ENCODE measurements at regions not wholly inside any gene's neighbourhood (a gene's known extent, or its start where the extent isn't known, plus 50 kb on each side); places are given as distances from the start of the nearest gene placed in this dataset.

DNA sequence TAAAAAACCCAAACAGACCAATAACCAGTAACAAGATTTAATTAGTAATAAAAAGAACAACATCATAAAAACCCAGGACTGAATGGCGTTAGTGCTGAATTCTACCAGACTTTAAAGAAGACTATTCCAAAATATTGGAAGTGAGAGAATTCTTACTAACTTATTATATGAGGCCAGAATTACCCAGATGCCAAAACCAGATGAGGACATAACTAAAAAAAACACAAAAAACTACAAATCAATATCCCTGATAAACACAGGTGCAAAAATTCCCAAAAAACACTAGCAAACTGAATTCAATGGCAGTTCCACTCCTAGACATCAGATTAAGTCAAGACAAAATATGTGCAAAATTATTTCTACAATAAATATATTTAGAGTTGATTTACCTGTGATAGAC, 400.1 kb upstream of the PABPC4L start:
- Histone ChIP-seq H3K27ac (ENCODE audit: low read depth) (no peak overlapping the region), H3K4me3 (no peak overlapping the region), H3K27me3 (ENCODE audit: insufficient read depth) (no peaks in the 10 kb centered on the region), H3K4me1 (ENCODE audit: insufficient read depth) (no peaks in the 10 kb centered on the region), H3K79me2 (replicated peaks; ENCODE audit: insufficient read depth) (no peaks in the 10 kb centered on the region), H2AFZ (no peak overlapping the region), H4K20me1 (replicated peaks; ENCODE audit: insufficient read depth) (no peaks in the 10 kb centered on the region), H3K9me2 (ENCODE audit: insufficient read depth) (peaks cover 7% of the 10 kb centered on the region; the same call in 1 of the 2 replicates), H3K4me2 (no peak overlapping the region), H3F3A (replicated peaks; ENCODE audit: low read depth) (no peaks in the 10 kb centered on the region), H3K36me3 (ENCODE audit: insufficient read depth) (no peaks in the 10 kb centered on the region)
- no peak overlapping the region for H3K4me3 Mint-ChIP-seq
- H3K36me3 Mint-ChIP-seq (ENCODE audit: low read depth), result peaks cover 7% of the 10 kb centered on the region; the same call in 2 of the 3 replicates
- no peak for TF ChIP-seq CREB1 (CRISPR knock-in tag; IDR thresholded peaks at IDR 0.05; ENCODE audit: low read depth)
- no peak for TF ChIP-seq JUNB (IDR thresholded peaks at IDR 0.05; ENCODE audit: unreplicated experiment)
- no peak for TF ChIP-seq ZNF462 (CRISPR knock-in tag; IDR thresholded peaks at IDR 0.05)
- TF ChIP-seq, protein P1, sequence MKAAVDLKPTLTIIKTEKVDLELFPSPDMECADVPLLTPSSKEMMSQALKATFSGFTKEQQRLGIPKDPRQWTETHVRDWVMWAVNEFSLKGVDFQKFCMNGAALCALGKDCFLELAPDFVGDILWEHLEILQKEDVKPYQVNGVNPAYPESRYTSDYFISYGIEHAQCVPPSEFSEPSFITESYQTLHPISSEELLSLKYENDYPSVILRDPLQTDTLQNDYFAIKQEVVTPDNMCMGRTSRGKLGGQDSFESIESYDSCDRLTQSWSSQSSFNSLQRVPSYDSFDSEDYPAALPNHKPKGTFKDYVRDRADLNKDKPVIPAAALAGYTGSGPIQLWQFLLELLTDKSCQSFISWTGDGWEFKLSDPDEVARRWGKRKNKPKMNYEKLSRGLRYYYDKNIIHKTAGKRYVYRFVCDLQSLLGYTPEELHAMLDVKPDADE (IDR thresholded peaks at IDR 0.05), result no peak
- no peak for TF ChIP-seq NANOG (IDR thresholded peaks at IDR 0.05; ENCODE audit: borderline replicate concordance)
- no peak for TF ChIP-seq POLR2AphosphoS5 (IDR thresholded peaks at IDR 0.05; ENCODE audit: low read depth)
- TF ChIP-seq REST (IDR thresholded peaks at IDR 0.05; ENCODE audit: unreplicated experiment), result no peak
- no peak for TF ChIP-seq STAT1 (IDR thresholded peaks at IDR 0.05; ENCODE audit: unreplicated experiment)
- TF ChIP-seq EZH2 (IDR thresholded peaks at IDR 0.05; ENCODE audit: low read depth, unreplicated experiment), result no peak
- no peak for TF ChIP-seq ZNF331 (CRISPR knock-in tag; IDR thresholded peaks at IDR 0.05; ENCODE audit: low read depth)
- TF ChIP-seq CTCF (conservative IDR thresholded peaks at IDR 0.05; ENCODE audit: low read depth in 2 of 2), result no peak
- TF ChIP-seq ZNF114 (CRISPR knock-in tag; IDR thresholded peaks at IDR 0.05), result no peak
- no peak for TF ChIP-seq EZH2phosphoT487 (IDR thresholded peaks at IDR 0.05; ENCODE audit: unreplicated experiment)
- no peak for ATAC-seq
- H3K27ac Mint-ChIP-seq, result no peak overlapping the region
- H3K4me1 Mint-ChIP-seq, result no peaks in the 10 kb centered on the region
- H3K27me3 Mint-ChIP-seq (ENCODE audit: insufficient read depth, low read depth, poor library complexity), result no peaks in the 10 kb centered on the region
- peaks cover under 1% of the 10 kb centered on the region; the same call in 2 of the 3 replicates for H3K9me3 Mint-ChIP-seq
- DNase-seq (ENCODE audit: low spot score), result no peak
